Hepatocyte (in vitro differentiated cells): ENCODE measurements at regions not wholly inside any gene's neighbourhood (a gene's known extent, or its start where the extent isn't known, plus 50 kb on each side); places are given as distances from the start of the nearest gene placed in this dataset.

Source experiments
- DNase-seq: peaks from one replicate; pipeline ENCODE4 v3.0.0-alpha.2; 2016; ENCODE audit warnings: low spot score
- H2AFZ ChIP-seq: fragments of 200-600 bp; sonication (generic); 2 replicates; pipeline ENCODE4 v1.6.0; 2016; ENCODE audit warnings: antibody characterized with exemption, mild to moderate bottlenecking
- H3K27ac ChIP-seq: fragments of 200-600 bp; sonication (generic); 2 replicates; pipeline ENCODE4 v1.5.1; 2016; ENCODE audit warnings: mild to moderate bottlenecking
- H3K27me3 ChIP-seq: fragments of 200-600 bp; sonication (generic); 2 replicates; pipeline ENCODE4 v1.6.1; 2016
- H3K36me3 ChIP-seq: fragments of 200-600 bp; sonication (generic); replicated peaks from 2 replicates; pipeline ENCODE4 v1.5.1; 2016; ENCODE audit warnings: low read depth; ENCODE audit not compliant: insufficient read depth
- H3K4me1 ChIP-seq: fragments of 200-600 bp; sonication (generic); 2 replicates; pipeline ENCODE4 v1.5.1; 2016; ENCODE audit warnings: mild to moderate bottlenecking, moderate library complexity; ENCODE audit not compliant: insufficient read depth
- H3K4me2 ChIP-seq: fragments of 200-600 bp; sonication (generic); 2 replicates; pipeline ENCODE4 v1.6.0; 2016
- H3K4me3 ChIP-seq: fragments of 200-600 bp; sonication (generic); 2 replicates; pipeline ENCODE4 v1.5.1; 2016; ENCODE audit warnings: mild to moderate bottlenecking
- H3K79me2 ChIP-seq: fragments of 200-600 bp; sonication (generic); 2 replicates; pipeline ENCODE4 v1.6.0; 2017; ENCODE audit warnings: mild to moderate bottlenecking
- H3K9me2 ChIP-seq: fragments of 200-600 bp; sonication (generic); replicated peaks from 2 replicates; pipeline ENCODE4 v1.6.0; 2017; ENCODE audit warnings: mild to moderate bottlenecking; ENCODE audit not compliant: insufficient read depth
- H3K9me3 ChIP-seq: fragments of 200-600 bp; sonication (generic); 2 replicates; pipeline ENCODE4 v1.5.1; 2016; ENCODE audit warnings: low read depth, mild to moderate bottlenecking
- H4K20me1 ChIP-seq: fragments of 200-600 bp; sonication (generic); 2 replicates; pipeline ENCODE4 v1.6.0; 2016; ENCODE audit warnings: mild to moderate bottlenecking; ENCODE audit not compliant: insufficient read depth, poor library complexity, severe bottlenecking
- EZH2 ChIP-seq: fragments of 200-600 bp; sonication (generic); IDR thresholded peaks from 2 replicates; pipeline ENCODE4 v1.6.1; 2016; ENCODE audit warnings: antibody characterized with exemption, mild to moderate bottlenecking, borderline replicate concordance
- EZH2phosphoT487 ChIP-seq: fragments of 200-600 bp; sonication (generic); IDR thresholded peaks from one replicate; pipeline ENCODE4 v1.6.1; 2018; ENCODE audit warnings: antibody characterized with exemption, mild to moderate bottlenecking, low read depth, moderate library complexity; ENCODE audit not compliant: unreplicated experiment, severe bottlenecking
- WGBS: methylation state at CpG from one replicate; pipeline ENCODE4 v1.1.6; 2016; ENCODE audit warnings: low lambda C conversion rate; ENCODE audit errors: missing lambda C conversion rate; 5-methylcytosine and 5-hydroxymethylcytosine counted together
- TF ChIP-seq, protein P1 (sequence below): fragments of 200-600 bp; sonication (generic); IDR thresholded peaks from 2 replicates; pipeline ENCODE4 v1.5.1; 2016; ENCODE audit warnings: antibody characterized with exemption, mild to moderate bottlenecking; ENCODE audit not compliant: poor library complexity

- TF ChIP-seq EZH2 (no peak), EZH2phosphoT487 (no peak)
- TF ChIP-seq, protein P1, sequence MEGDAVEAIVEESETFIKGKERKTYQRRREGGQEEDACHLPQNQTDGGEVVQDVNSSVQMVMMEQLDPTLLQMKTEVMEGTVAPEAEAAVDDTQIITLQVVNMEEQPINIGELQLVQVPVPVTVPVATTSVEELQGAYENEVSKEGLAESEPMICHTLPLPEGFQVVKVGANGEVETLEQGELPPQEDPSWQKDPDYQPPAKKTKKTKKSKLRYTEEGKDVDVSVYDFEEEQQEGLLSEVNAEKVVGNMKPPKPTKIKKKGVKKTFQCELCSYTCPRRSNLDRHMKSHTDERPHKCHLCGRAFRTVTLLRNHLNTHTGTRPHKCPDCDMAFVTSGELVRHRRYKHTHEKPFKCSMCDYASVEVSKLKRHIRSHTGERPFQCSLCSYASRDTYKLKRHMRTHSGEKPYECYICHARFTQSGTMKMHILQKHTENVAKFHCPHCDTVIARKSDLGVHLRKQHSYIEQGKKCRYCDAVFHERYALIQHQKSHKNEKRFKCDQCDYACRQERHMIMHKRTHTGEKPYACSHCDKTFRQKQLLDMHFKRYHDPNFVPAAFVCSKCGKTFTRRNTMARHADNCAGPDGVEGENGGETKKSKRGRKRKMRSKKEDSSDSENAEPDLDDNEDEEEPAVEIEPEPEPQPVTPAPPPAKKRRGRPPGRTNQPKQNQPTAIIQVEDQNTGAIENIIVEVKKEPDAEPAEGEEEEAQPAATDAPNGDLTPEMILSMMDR, result no peak
- Histone ChIP-seq H3K79me2 (no peaks in the 10 kb centered on the region), H4K20me1 (no peaks in the 10 kb centered on the region), H3K27ac (no peak overlapping the region), H3K9me3 (no peaks in the 10 kb centered on the region), H3K36me3 (no peaks in the 10 kb centered on the region), H2AFZ (no peak overlapping the region), H3K27me3 (no peaks in the 10 kb centered on the region), H3K4me2 (no peak overlapping the region), H3K4me3 (no peak overlapping the region), H3K9me2 (no peaks in the 10 kb centered on the region), H3K4me1 (peaks cover 5% of the 10 kb centered on the region)
- no peak for DNase-seq
- WGBS, result 95% methylated on average over 11 of the region's 11 CpGs
Measured at GRCh38 chr1:29679828-29680558, 443.7 kb downstream of the PTPRU start.

DNA sequence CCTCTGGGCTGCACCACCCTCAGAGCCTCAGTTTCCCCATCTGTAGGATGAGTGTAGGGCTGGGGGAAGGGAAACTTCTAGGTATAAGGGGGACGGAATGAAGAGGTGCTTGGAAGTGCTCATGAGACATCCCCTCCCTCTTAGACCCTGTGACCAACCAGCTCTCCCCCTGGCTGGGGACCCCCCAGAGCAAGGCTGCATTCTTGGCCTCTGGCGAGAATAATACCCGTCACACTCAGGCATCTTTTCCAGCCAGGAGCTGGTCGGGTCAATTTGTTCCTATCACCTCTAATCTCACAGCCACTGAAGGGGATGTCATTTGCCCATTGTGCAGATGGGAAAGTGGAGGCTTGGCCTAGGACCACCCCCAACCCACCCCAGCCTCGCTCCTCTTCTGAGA is 443.0 kb downstream of the PTPRU start:
- no peaks in the 10 kb centered on the region for H3K27me3 ChIP-seq
- no peak overlapping the region for H3K4me2 ChIP-seq
- DNase-seq, result no peak
- H3K4me3 ChIP-seq, result no peak overlapping the region
- H3K79me2 ChIP-seq, result no peaks in the 10 kb centered on the region
- no peaks in the 10 kb centered on the region for H3K36me3 ChIP-seq
- TF ChIP-seq, protein P1, result no peak
- no peak for TF ChIP-seq EZH2phosphoT487
- TF ChIP-seq EZH2, result no peak
- H4K20me1 ChIP-seq, result no peaks in the 10 kb centered on the region
- 90% methylated on average over 5 of the region's 5 CpGs for WGBS
- H3K9me3 ChIP-seq, result no peaks in the 10 kb centered on the region
- H2AFZ ChIP-seq, result no peak overlapping the region
- H3K9me2 ChIP-seq, result no peaks in the 10 kb centered on the region
- H3K27ac ChIP-seq, result no peak overlapping the region
- H3K4me1 ChIP-seq, result peaks cover 5% of the 10 kb centered on the region

GRCh38 chr1:29677028-29678024 is 441.0 kb downstream of the PTPRU start:
- H2AFZ ChIP-seq, result no peak overlapping the region
- H3K4me1 ChIP-seq, result no peaks in the 10 kb centered on the region
- no peaks in the 10 kb centered on the region for H3K27me3 ChIP-seq
- DNase-seq, result no peak
- H4K20me1 ChIP-seq, result no peaks in the 10 kb centered on the region
- 86% methylated on average over 18 of the region's 18 CpGs for WGBS
- no peak overlapping the region for H3K4me2 ChIP-seq
- H3K27ac ChIP-seq, result no peak overlapping the region
- H3K79me2 ChIP-seq, result no peaks in the 10 kb centered on the region
- H3K9me2 ChIP-seq, result no peaks in the 10 kb centered on the region
- H3K4me3 ChIP-seq, result no peak overlapping the region
- TF ChIP-seq, protein P1, result no peak
- TF ChIP-seq EZH2phosphoT487, result no peak
- TF ChIP-seq EZH2, result no peak
- H3K36me3 ChIP-seq, result no peaks in the 10 kb centered on the region
- H3K9me3 ChIP-seq, result no peaks in the 10 kb centered on the region
